Loucy (cell line): ENCODE measurements at regions not wholly inside any gene's neighbourhood (a gene's known extent, or its start where the extent isn't known, plus 50 kb on each side); places are given as distances from the start of the nearest gene placed in this dataset.

Experiments
- H2AFZ ChIP-seq: fragments of 200-600 bp; sonication (generic); 2 replicates; pipeline ENCODE4 v1.6.0; 2016; ENCODE audit warnings: antibody characterized with exemption, mild to moderate bottlenecking, low read length, moderate library complexity
- H3F3A ChIP-seq: fragments of 200-600 bp; 2 replicates; pipeline ENCODE4 v1.6.0; 2016; ENCODE audit warnings: antibody characterized with exemption, low read depth, mild to moderate bottlenecking
- H3K27me3 ChIP-seq: fragments of 200-600 bp; sonication (generic); 2 replicates; pipeline ENCODE4 v1.6.1; 2014; ENCODE audit warnings: low read length, mild to moderate bottlenecking; ENCODE audit not compliant: insufficient read depth, poor library complexity, severe bottlenecking
- H3K36me3 ChIP-seq: fragments of 200-600 bp; sonication (generic); 2 replicates; pipeline ENCODE4 v1.6.1; 2016; ENCODE audit warnings: low read length; ENCODE audit not compliant: insufficient read depth
- H3K4me1 ChIP-seq: fragments of 200-600 bp; sonication (generic); 2 replicates; pipeline ENCODE4 v1.5.1; 2014; ENCODE audit warnings: low read length, mild to moderate bottlenecking; ENCODE audit not compliant: insufficient read depth, poor library complexity, severe bottlenecking
- H3K4me2 ChIP-seq: fragments of 200-600 bp; sonication (generic); 2 replicates; pipeline ENCODE4 v1.6.0; 2014; ENCODE audit warnings: antibody characterized with exemption, low read length, low read depth, mild to moderate bottlenecking; ENCODE audit not compliant: poor library complexity, severe bottlenecking
- H3K4me3 ChIP-seq: fragments of 200-600 bp; sonication (generic); 2 replicates; pipeline ENCODE4 v1.5.1; 2014; ENCODE audit warnings: low read length, mild to moderate bottlenecking, mixed read lengths; ENCODE audit not compliant: poor library complexity, severe bottlenecking
- H3K79me2 ChIP-seq: fragments of 200-600 bp; sonication (generic); 2 replicates; pipeline ENCODE4 v1.6.1; 2014; ENCODE audit warnings: low read length; ENCODE audit not compliant: insufficient read depth
- H3K9ac ChIP-seq: fragments of 200-600 bp; sonication (generic); 2 replicates; pipeline ENCODE4 v1.6.0; 2014; ENCODE audit warnings: mild to moderate bottlenecking, low read depth, low read length, moderate library complexity; ENCODE audit not compliant: poor library complexity, severe bottlenecking
- H3K9me2 ChIP-seq: fragments of 200-600 bp; sonication (generic); replicated peaks from 2 replicates; pipeline ENCODE4 v1.6.1; 2016; ENCODE audit warnings: low read depth, low read length, mixed read lengths
- H3K9me3 ChIP-seq: fragments of 200-600 bp; sonication (generic); 2 replicates; pipeline ENCODE4 v1.6.1; 2014; ENCODE audit warnings: mild to moderate bottlenecking, antibody characterized with exemption, low read length, low read depth; ENCODE audit not compliant: insufficient read depth
- H4K20me1 ChIP-seq: fragments of 200-600 bp; sonication (generic); 2 replicates; pipeline ENCODE4 v1.6.0; 2014; ENCODE audit warnings: antibody characterized with exemption, low read length, mild to moderate bottlenecking; ENCODE audit not compliant: insufficient read depth, poor library complexity, severe bottlenecking
- EZH2phosphoT487 ChIP-seq: fragments of 200-600 bp; IDR thresholded peaks from 2 replicates; pipeline ENCODE4 v1.6.1; 2018; ENCODE audit warnings: antibody characterized with exemption, mild to moderate bottlenecking, moderate library complexity, borderline replicate concordance
- TF ChIP-seq, protein P1 (sequence below): fragments of 200-600 bp; sonication (generic); conservative IDR thresholded peaks from 2 replicates; pipeline ENCODE4 v1.5.1; 2014; ENCODE audit warnings: mild to moderate bottlenecking, antibody characterized with exemption, low read length

DNA sequence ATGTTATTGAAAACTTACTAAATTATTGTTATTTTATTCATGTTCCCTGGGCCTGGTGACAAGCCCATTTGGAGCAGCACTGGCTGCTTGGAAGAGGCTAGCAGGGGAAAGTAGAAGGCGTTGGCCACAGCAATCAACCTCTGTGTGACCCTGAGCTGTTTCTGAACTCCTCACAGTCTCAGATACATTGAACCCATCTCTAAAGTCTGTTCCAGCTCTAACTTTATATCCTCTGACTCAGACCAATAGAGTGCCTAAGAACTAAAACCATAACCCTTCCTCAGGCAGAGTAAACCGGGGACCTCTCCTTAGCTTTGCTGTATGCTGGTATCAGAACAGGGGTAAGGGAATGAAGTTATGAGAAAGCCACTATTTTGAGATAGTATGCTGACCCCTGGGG lies 96.4 kb upstream of the NOL4 start:
- H3K36me3 ChIP-seq: no peaks in the 10 kb centered on the region
- H3K79me2 ChIP-seq: no peaks in the 10 kb centered on the region
- no peak overlapping the region for H3K4me3 ChIP-seq
- H2AFZ ChIP-seq: no peak overlapping the region
- no peaks in the 10 kb centered on the region for H3K27me3 ChIP-seq
- H3K9me2 ChIP-seq: no peaks in the 10 kb centered on the region
- no peaks in the 10 kb centered on the region for H3K9me3 ChIP-seq
- no peaks in the 10 kb centered on the region for H4K20me1 ChIP-seq
- H3K9ac ChIP-seq: no peak overlapping the region
- no peaks in the 10 kb centered on the region for H3F3A ChIP-seq
- no peak for TF ChIP-seq EZH2phosphoT487
- TF ChIP-seq, protein P1, sequence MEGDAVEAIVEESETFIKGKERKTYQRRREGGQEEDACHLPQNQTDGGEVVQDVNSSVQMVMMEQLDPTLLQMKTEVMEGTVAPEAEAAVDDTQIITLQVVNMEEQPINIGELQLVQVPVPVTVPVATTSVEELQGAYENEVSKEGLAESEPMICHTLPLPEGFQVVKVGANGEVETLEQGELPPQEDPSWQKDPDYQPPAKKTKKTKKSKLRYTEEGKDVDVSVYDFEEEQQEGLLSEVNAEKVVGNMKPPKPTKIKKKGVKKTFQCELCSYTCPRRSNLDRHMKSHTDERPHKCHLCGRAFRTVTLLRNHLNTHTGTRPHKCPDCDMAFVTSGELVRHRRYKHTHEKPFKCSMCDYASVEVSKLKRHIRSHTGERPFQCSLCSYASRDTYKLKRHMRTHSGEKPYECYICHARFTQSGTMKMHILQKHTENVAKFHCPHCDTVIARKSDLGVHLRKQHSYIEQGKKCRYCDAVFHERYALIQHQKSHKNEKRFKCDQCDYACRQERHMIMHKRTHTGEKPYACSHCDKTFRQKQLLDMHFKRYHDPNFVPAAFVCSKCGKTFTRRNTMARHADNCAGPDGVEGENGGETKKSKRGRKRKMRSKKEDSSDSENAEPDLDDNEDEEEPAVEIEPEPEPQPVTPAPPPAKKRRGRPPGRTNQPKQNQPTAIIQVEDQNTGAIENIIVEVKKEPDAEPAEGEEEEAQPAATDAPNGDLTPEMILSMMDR: no peak
- no peaks in the 10 kb centered on the region for H3K4me1 ChIP-seq
- no peak overlapping the region for H3K4me2 ChIP-seq

DNA sequence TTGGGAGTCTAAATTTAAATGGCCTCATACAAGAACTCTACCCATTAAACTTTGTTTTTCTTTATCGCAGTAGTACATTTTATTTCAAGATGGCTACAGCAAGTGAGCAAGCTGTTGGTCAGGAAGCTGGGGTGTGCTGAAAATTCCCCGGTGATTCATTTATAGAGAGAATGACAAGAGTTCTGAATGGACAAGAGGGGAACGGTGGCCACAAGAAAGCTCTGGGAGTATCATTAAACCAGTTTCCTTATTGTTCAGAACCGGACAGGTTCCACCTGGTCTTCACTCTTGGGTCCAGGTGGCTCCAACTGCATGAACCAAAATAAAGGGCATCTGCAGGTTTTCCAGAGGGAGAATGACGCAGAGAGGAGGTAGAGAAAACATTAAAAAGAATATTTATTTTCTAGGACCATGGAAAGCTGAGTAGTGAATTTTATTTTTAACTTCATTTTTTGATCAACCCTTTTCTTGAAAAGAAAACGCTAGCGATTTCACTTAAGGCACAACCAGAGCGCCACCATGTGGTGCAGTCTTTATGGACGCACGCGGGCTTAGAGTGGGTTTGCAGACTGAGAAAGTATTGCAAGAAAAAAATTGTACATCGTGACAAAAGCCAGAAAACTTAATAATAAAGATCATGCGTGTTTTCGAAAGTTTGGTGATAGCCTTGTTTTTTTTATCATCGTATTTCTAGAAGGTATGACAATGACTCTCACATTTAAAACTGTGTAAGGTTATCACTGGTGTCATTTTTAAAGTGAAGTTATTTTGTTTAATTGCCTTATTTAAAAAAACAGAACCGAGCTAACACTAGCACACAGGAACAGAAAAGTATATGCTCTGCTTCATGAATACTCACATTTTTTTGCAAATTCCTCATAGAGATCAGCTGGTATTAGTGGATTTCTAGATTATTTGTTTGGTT lies 97.9 kb upstream of the NOL4 start:
- no peaks in the 10 kb centered on the region for H3K36me3 ChIP-seq
- no peaks in the 10 kb centered on the region for H3K27me3 ChIP-seq
- TF ChIP-seq, protein P1: peak; percentile 43
- TF ChIP-seq EZH2phosphoT487: no peak
- no peaks in the 10 kb centered on the region for H4K20me1 ChIP-seq
- no peak overlapping the region for H3K9ac ChIP-seq
- no peaks in the 10 kb centered on the region for H3F3A ChIP-seq
- H2AFZ ChIP-seq: no peak overlapping the region
- no peak overlapping the region for H3K4me2 ChIP-seq
- H3K4me3 ChIP-seq: no peak overlapping the region
- H3K79me2 ChIP-seq: no peaks in the 10 kb centered on the region
- no peaks in the 10 kb centered on the region for H3K4me1 ChIP-seq
- no peaks in the 10 kb centered on the region for H3K9me2 ChIP-seq
- H3K9me3 ChIP-seq: no peaks in the 10 kb centered on the region

DNA sequence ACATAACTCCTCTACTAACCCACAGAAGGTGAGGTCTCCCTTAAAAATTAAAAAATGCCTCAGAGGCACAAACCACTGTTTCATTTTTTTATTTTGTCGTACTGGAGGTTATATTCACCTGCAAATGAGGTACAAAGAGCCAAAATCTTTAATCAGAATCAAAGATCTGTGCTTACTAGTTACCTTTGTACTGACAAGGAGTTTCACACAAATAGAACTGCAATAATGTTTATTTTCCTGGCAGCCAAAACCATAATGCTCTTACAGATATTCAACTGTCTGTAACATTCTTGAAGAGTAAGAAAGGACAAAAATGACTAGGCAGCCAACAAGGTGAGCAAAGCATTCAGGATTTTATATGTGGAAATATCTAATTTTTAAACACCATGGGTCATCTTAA lies 105.1 kb upstream of the NOL4 start:
- Histone ChIP-seq H3K4me2 (no peak overlapping the region), H3F3A (no peaks in the 10 kb centered on the region), H3K4me1 (no peaks in the 10 kb centered on the region), H3K27me3 (no peaks in the 10 kb centered on the region), H3K36me3 (no peaks in the 10 kb centered on the region), H4K20me1 (no peaks in the 10 kb centered on the region), H2AFZ (no peak overlapping the region), H3K9me2 (no peaks in the 10 kb centered on the region), H3K9ac (no peak overlapping the region), H3K79me2 (no peaks in the 10 kb centered on the region), H3K4me3 (no peak overlapping the region), H3K9me3 (no peaks in the 10 kb centered on the region)
- TF ChIP-seq EZH2phosphoT487: no peak
- TF ChIP-seq, protein P1: no peak
